Stimulated activated CD8-positive, alpha-beta memory T cell treated with anti-CD3 and anti-CD28 coated beads, Interleukin-15, amount 100 ng/mL, for 48 hours (primary cell): ENCODE measurements at regions not wholly inside any gene's neighbourhood (a gene's known extent, or its start where the extent isn't known, plus 50 kb on each side); places are given as distances from the start of the nearest gene placed in this dataset.
"Not testable (repeated sequence)": the region's sequence is repeated elsewhere in the genome, so short reads cannot be mapped to it uniquely, and the experiment has no call there.

Source experiments
- DNase-seq, 2 donors: peaks; one replicate each; pipeline ENCODE4 v3.0.0-alpha.2; 2020; ENCODE audit warnings: low read depth in 2 of 2

GRCh38 chr12:34303091-34303870, 281.0 kb downstream of the ALG10 start:
- DNase-seq: no peak

DNA sequence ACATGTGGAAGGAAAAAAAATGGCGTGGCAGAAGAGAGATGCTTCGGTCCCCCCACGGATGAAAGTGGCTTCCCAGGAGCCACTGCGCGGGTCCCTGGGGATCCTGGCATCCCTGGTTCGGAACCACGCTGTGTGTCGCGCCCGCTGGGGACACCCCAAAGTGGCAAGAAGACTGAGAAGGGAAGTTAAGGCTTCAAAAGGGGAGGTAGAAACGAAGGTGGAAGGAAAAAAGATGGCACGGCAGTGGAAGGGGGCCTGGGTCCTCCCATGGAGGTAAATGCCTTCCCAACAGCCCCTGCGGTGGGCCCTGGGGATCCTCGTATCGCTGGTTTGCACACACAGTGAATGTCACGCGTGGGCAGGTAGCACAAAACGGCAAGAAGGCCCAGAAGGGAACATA, 281.7 kb downstream of the ALG10 start:
- no peak for DNase-seq

- no peak for DNase-seq
Measured at GRCh38 chr12:34304546-34304945, 282.2 kb downstream of the ALG10 start.

GRCh38 chr12:34305176-34305575, 282.9 kb downstream of the ALG10 start:
- DNase-seq: no peak

DNA sequence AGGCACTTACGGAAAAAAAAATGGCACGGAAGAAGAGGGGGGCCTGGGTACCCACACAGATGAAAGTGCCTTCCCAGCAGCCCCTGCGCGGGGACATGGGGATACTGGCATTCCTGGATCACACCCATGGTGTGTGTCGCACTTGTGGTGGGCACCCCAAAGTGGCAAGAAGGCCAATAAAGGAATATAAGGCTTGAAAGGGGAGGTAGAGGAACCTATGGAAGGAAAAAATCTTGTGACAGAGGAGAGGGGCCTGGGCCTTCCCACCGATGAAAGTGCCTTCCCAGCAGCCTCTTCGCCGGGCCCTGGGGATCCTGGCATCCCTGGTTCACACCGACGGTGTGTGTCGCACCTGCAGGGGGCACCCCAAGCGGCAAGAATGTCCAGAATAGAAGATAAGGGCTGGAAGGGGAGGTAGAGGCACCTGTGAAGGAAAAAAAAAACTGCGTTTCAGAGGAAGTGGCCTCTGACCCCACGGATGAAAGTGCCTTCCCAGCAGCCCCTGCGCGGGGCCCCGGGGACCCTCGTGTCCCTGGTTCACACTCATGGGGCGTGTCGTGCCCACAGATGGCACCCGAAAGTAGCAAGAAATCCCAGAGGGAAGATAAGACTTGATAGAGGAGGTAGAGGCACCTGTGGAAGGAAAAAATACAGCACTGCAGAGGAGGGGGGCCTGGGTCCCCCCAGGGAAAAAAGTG, 284.0 kb downstream of the ALG10 start:
- no peak for DNase-seq

GRCh38 chr12:34309806-34310804, 287.8 kb downstream of the ALG10 start:
- DNase-seq: not testable (repeated sequence)

DNA sequence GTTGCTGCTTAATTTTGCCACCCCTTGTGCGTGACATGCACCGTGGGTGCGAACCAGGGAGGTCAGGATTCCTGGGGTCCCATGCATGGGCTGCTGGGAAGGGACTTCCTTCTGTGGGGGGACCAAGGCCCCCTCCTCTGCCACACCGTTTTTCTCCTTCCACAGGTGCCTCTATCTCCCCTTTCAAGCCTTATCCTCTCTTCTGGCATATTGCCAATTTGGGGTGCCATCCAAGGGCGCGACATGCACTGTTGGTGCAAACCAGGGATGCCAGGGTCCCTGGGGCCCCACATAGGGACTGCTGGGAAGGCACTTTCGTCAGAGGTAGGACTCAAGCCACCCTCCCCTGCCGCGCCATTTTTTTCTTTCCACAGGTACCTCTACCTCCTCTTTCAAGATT, 289.0 kb downstream of the ALG10 start:
- DNase-seq: no peak

- DNase-seq: no peak
Measured at GRCh38 chr12:34327671-34328070, 305.4 kb downstream of the ALG10 start.

DNA sequence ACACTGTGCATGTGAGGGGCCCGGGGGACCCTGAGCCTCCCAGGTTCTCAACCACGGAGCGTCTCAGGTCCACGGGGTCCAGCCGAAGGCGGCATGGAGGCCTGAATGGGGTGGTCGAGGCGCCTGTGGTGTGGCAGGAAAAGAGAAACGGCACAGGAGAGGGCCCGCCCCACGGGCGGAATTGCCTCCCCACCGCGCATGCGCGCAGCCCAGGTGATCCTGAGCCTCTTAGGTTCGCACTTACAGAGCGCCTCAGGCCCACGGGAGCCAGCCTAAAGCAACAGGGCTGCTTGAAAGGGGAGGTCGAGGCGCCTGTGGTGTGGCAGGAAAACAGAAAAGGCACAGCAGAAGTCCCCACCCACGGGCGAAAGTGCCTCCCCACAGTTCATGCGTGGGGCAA, 311.0 kb downstream of the ALG10 start:
- no peak for DNase-seq

- DNase-seq: no peak
Measured at GRCh38 chr12:34334538-34334937, 312.2 kb downstream of the ALG10 start.

DNA sequence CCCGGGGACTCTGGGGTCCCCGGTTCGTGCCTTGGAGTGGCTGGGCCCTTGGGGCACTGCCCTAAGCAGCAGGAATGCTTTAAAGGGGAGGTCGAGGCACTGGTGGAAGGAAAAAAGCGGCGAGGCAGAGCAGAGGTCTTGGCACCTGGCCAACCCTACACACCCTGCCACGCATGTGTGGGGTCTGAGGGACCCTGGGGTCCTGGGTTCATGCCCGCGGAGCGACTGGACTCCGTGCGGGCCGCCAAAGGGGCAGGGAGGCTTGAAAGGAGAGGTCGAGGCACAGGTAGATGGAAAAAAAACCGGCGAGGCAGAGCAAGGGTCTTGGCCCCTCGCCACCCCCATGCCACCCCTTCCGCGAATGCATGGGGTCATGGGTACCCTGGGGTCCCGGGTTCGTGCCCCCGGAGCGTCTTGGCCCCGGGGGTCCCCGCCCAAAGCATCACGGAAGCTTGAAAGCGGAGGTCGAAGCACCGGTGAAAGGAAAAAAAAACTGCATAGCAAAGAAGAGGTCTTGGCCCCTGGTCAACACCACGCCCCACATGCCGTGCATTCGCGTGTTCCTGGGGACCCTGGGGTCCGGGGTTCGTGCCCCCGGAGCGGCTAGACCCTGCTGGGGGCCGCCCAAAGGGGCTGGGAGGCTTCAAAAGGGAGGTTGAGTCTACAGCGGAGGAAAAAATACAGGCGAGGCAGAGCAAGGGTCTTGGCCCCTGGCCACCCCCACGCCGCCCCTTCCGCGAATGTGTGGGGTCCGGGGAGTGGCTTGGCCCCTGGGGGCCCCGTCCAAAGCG, 312.9 kb downstream of the ALG10 start:
- no peak for DNase-seq

DNA sequence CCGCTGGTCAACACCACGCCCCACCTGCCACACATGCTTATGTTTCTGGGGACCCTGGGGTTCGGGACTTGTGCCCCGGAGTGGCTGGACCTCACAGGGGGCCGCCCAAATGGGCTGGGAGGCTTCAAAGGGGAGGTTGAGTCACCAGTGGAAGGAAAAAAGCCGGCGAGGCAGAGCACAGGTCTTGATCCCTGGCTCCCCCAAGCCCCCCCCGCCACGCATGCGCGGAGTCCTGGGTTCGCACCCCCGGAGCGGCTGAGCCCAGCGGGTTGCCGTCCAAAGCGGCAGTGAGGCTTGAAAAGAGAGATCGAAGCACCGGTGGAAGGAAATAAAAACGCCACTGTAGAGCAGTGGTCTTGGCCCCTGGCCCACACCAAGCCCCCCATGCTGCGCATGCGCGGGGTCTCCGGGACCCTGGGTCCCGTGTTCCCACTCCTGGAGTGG, 313.5 kb downstream of the ALG10 start:
- no peak for DNase-seq

- DNase-seq: no peak
Measured at GRCh38 chr12:34336619-34337465, 314.5 kb downstream of the ALG10 start.

DNA sequence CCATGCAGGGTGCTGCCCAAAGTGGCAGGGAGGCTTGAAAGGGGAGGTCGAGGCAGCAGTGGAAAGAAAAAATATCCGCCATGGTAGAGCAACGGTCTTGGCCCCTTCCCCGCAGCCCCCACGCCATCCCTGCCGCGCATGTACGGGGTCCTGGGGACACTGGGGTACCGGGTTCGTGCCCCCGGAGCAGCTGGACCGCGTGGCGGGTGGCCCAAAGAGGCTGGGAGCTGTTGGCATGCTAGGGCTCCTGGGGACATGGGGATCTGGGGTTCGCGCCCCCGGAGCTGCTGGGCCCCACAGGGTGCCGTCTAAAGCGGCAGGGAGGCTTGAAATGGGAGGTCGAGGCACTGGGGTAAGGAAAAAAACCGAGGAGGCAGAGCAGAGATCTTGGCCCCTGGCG, 316.5 kb downstream of the ALG10 start:
- DNase-seq: no peak

- no peak for DNase-seq
Measured at GRCh38 chr12:34339922-34340321, 317.6 kb downstream of the ALG10 start.

DNA sequence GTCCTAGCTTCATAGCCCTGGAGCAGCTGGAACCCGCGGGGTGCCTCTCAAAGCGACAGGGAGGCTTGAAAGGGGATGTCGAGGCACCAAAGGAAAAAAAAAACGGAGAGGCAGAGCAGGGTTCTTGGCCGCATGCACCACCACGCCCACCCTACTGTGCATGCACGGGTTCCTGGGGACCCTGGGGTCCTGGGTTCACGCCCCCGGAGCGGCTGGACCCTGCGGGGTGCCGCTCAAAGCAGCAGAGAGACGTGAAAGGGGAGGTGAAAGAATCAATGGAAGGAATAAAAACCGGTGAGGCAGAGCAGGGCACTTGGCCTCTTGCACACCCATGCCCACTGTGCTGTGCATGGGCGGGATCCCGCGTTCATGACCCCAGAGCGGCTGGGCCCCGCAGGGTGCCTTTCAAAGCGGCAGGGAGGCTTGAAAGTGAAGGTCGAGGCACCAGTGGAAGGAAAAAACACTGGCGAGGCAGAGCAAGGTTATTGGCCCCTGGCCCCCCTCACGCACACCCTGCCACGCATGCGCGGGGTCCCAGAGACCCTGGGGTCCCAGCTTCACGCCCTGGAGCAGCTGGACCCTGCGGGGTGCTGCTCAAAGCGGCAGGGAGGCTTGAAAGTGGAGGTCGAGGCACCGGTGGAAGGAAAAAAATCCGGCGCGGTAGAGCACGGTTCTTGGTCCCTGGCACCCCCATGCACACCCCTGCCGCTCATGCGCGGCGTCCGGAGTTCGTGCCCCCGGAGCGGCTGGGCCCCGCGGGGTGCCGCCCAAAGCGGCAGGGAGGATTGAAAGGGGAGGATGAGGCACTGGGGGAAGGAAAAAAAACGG, 318.5 kb downstream of the ALG10 start:
- no peak for DNase-seq

- no peak for DNase-seq
Measured at GRCh38 chr12:34341362-34341733, 319.1 kb downstream of the ALG10 start.

DNA sequence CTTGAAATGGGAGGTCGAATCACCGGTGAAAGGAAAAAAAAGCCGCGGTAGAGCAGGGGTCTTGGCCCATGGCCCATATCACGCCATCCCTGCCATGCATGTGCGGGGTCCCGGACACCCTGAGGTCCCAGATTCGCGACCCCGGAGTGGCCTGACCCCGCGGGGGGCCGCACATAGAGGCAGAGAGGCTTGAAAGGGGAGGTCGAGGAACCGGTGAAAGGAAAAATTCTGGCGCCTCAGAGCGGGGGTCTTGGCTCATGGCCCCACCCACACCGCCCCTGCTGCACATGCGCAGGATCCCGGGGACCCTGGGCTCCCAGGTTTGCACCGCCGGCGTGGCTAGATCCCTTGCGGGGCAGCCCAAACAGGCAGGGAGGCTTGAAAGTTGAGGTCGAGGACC, 319.8 kb downstream of the ALG10 start:
- no peak for DNase-seq

- DNase-seq: no peak
Measured at GRCh38 chr12:34343345-34343744, 321.0 kb downstream of the ALG10 start.

- DNase-seq: no peak
Measured at GRCh38 chr12:34343766-34344165, 321.5 kb downstream of the ALG10 start.
